HepG2 (cell line): ENCODE measurements at regions not wholly inside any gene's neighbourhood (a gene's known extent, or its start where the extent isn't known, plus 50 kb on each side); places are given as distances from the start of the nearest gene placed in this dataset.

ENCODE experiments used
- ARID5B ChIP-seq: IDR thresholded peaks from 2 replicates; pipeline ENCODE4 v1.4.0; 2020; ENCODE audit warnings: mild to moderate bottlenecking, missing genetic modification reagents
- FOXP1 ChIP-seq, 2 experiments: fragments of 450-650 bp in 1 of 2; IDR thresholded peaks; 2 replicates each; pipeline ENCODE4 v1.6.1; 2017 to 2018; ENCODE audit warnings: antibody characterized with exemption in 1 of 2
- HOXA3 ChIP-seq: sonication (generic); formaldehyde crosslinking; IDR thresholded peaks from 2 replicates; pipeline ENCODE4 v1.5.0; 2020; ENCODE audit warnings: missing genetic modification reagents
- NBN ChIP-seq: fragments of 450-650 bp; conservative IDR thresholded peaks from 2 replicates; pipeline ENCODE4 v1.6.1; 2017
- RAD21 ChIP-seq: fragments of 450-650 bp; formaldehyde crosslinking; IDR thresholded peaks from 2 replicates; pipeline ENCODE4 v1.5.0; 2020; ENCODE audit warnings: mild to moderate bottlenecking
- RFX1 ChIP-seq: fragments of 450-650 bp; IDR thresholded peaks from 2 replicates; pipeline ENCODE4 v1.6.1; 2017
- SALL1 ChIP-seq: sonication (generic); formaldehyde crosslinking; IDR thresholded peaks from 2 replicates; pipeline ENCODE4 v1.8.0; 2022; ENCODE audit warnings: mild to moderate bottlenecking, missing genetic modification reagents
- SRF ChIP-seq: IDR thresholded peaks from 2 replicates; pipeline ENCODE4 v1.6.1; 2011; ENCODE audit warnings: mild to moderate bottlenecking, low read depth, low read length, moderate library complexity
- STAG1 ChIP-seq: sonication (generic); formaldehyde crosslinking; IDR thresholded peaks from 2 replicates; pipeline ENCODE4 v1.4.0; 2020; ENCODE audit warnings: missing genetic modification reagents
- ZBTB1 ChIP-seq: sonication (generic); formaldehyde crosslinking; IDR thresholded peaks from 2 replicates; pipeline ENCODE4 v1.4.0; 2020; ENCODE audit warnings: missing genetic modification reagents, borderline replicate concordance
- ZBTB33 ChIP-seq: sonication (generic); formaldehyde crosslinking; IDR thresholded peaks from 2 replicates; pipeline ENCODE4 v1.4.0; 2020; ENCODE audit warnings: missing genetic modification reagents
- ZFP41 ChIP-seq: sonication (generic); formaldehyde crosslinking; IDR thresholded peaks from 2 replicates; pipeline ENCODE4 v1.4.0; 2020; ENCODE audit warnings: mild to moderate bottlenecking, missing genetic modification reagents, borderline replicate concordance
- ZNF207 ChIP-seq: fragments of 450-650 bp; IDR thresholded peaks from 2 replicates; pipeline ENCODE4 v1.6.1; 2016; ENCODE audit warnings: antibody characterized with exemption, borderline replicate concordance
- ZNF232 ChIP-seq: sonication (generic); formaldehyde crosslinking; IDR thresholded peaks from 2 replicates; pipeline ENCODE4 v1.4.0; 2020; ENCODE audit warnings: missing genetic modification reagents, borderline replicate concordance
- ZNF235 ChIP-seq: sonication (generic); formaldehyde crosslinking; IDR thresholded peaks from 2 replicates; pipeline ENCODE4 v1.8.1; 2023; ENCODE audit warnings: mild to moderate bottlenecking, missing genetic modification reagents, borderline replicate concordance
- ZNF670 ChIP-seq: sonication (generic); formaldehyde crosslinking; IDR thresholded peaks from 2 replicates; pipeline ENCODE4 v1.8.0; 2022; ENCODE audit warnings: mild to moderate bottlenecking, missing genetic modification reagents, borderline replicate concordance
- ZNF687 ChIP-seq: sonication (generic); formaldehyde crosslinking; IDR thresholded peaks from 2 replicates; pipeline ENCODE4 v1.5.1; 2020; ENCODE audit warnings: mild to moderate bottlenecking, missing genetic modification reagents, moderate library complexity
- ZNF816 ChIP-seq: sonication (generic); formaldehyde crosslinking; IDR thresholded peaks from 2 replicates; pipeline ENCODE4 v1.8.0; 2022; ENCODE audit warnings: missing genetic modification reagents, mild to moderate bottlenecking, borderline replicate concordance

- TF ChIP-seq ARID5B (CRISPR knock-in tag), result 0 out of 2 replicates have a peak, but pooled peaks have one; percentile 9
- peak; percentile 80 for TF ChIP-seq RAD21
- TF ChIP-seq ZNF235 (CRISPR knock-in tag), result no peak
- no peak for TF ChIP-seq RFX1
- no peak for TF ChIP-seq ZNF670
- no peak for TF ChIP-seq FOXP1 (IDR thresholded peaks at IDR 0.05)
- no peak for TF ChIP-seq FOXP1 (CRISPR knock-in tag; IDR thresholded peaks at IDR 0.05)
- TF ChIP-seq ZBTB1 (CRISPR knock-in tag), result no peak
- no peak for TF ChIP-seq NBN
- TF ChIP-seq ZNF816 (CRISPR knock-in tag), result no peak
- TF ChIP-seq ZNF687 (CRISPR knock-in tag), result 0 out of 2 replicates have a peak, but pooled peaks have one; percentile 20
- no peak for TF ChIP-seq SRF
- no peak for TF ChIP-seq HOXA3 (CRISPR knock-in tag)
- TF ChIP-seq ZBTB33, result no peak
- TF ChIP-seq SALL1, result 0 out of 2 replicates have a peak, but pooled peaks have one; percentile 55
- TF ChIP-seq ZFP41 (CRISPR knock-in tag), result no peak
- TF ChIP-seq ZNF207, result no peak
- peak; percentile 93 for TF ChIP-seq STAG1 (CRISPR knock-in tag)
- TF ChIP-seq ZNF232 (CRISPR knock-in tag), result no peak
These were observed 50.5 kb upstream of the COBL start (continued) for GRCh38 chr7:51366930-51367613.
